ENCODE measurements at regions not wholly inside any gene's neighbourhood (a gene's known extent, or its start where the extent isn't known, plus 50 kb on each side); places are given as distances from the start of the nearest gene placed in this dataset.

DNA sequence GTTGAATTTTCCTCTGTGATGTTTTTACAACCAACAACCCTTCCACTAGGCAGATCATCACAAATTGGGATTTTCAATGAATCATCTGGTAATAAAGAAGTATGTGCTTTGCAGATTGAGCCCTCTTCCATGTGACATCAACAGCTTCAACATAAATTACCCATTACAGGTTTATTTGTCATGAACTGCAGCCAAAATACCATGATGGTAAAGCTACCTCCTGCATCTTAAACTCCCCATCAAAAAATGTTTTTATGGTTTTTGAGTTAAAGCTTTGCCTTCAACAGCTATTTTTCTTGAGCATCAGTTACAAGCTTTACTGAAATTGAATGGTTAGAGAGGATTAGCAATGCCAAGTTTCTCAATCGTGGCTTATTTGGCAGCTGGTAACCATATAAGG lies 211.4 kb upstream of the TUSC1 start:
- intact Hi-C loops (cut with DNase I) = no loop called here

GRCh38 chr9:25876248-25876647 lies 198.0 kb upstream of the TUSC1 start:
- TF ChIP-seq, protein P1, sequence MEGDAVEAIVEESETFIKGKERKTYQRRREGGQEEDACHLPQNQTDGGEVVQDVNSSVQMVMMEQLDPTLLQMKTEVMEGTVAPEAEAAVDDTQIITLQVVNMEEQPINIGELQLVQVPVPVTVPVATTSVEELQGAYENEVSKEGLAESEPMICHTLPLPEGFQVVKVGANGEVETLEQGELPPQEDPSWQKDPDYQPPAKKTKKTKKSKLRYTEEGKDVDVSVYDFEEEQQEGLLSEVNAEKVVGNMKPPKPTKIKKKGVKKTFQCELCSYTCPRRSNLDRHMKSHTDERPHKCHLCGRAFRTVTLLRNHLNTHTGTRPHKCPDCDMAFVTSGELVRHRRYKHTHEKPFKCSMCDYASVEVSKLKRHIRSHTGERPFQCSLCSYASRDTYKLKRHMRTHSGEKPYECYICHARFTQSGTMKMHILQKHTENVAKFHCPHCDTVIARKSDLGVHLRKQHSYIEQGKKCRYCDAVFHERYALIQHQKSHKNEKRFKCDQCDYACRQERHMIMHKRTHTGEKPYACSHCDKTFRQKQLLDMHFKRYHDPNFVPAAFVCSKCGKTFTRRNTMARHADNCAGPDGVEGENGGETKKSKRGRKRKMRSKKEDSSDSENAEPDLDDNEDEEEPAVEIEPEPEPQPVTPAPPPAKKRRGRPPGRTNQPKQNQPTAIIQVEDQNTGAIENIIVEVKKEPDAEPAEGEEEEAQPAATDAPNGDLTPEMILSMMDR (IDR thresholded peaks at IDR 0.05) = no peak
- TF ChIP-seq POLR2A (IDR thresholded peaks at IDR 0.05) (no peak), POLR2AphosphoS5 (IDR thresholded peaks at IDR 0.05; ENCODE audit: insufficient read depth in 1 of 2, low read depth in 1 of 2) (no peak)
- Histone ChIP-seq H3K4me3 (no peak overlapping the region), H3K27ac (no peak overlapping the region), H3K36me3 (no peaks in the 10 kb centered on the region), H3K4me1 (no peaks in the 10 kb centered on the region), H3K9me3 (no peaks in the 10 kb centered on the region), H3K27me3 (no peaks in the 10 kb centered on the region)
- no peak for DNase-seq (ENCODE audit: extremely low spot score in 2 of 2)
- intact Hi-C loops (cut with DNase I) = no loop called here

More for the DNA sequence above, 211.4 kb upstream of the TUSC1 start:
- no peaks in the 10 kb centered on the region for H3K36me3 ChIP-seq
- no peak overlapping the region for H3K27ac ChIP-seq
- TF ChIP-seq, protein P1 (IDR thresholded peaks at IDR 0.05) = no peak
- TF ChIP-seq POLR2A (IDR thresholded peaks at IDR 0.05) (no peak), POLR2AphosphoS5 (IDR thresholded peaks at IDR 0.05; ENCODE audit: insufficient read depth in 1 of 2, low read depth in 1 of 2) (no peak)
- H3K4me3 ChIP-seq = no peak overlapping the region
- no peak for DNase-seq (ENCODE audit: extremely low spot score in 2 of 2)
- no peaks in the 10 kb centered on the region for H3K9me3 ChIP-seq
- no peaks in the 10 kb centered on the region for H3K4me1 ChIP-seq
- no peaks in the 10 kb centered on the region for H3K27me3 ChIP-seq

GRCh38 chr9:25864509-25864908 lies 186.3 kb upstream of the TUSC1 start:
- Histone ChIP-seq H3K27ac (no peak overlapping the region), H3K36me3 (no peaks in the 10 kb centered on the region), H3K4me1 (no peaks in the 10 kb centered on the region), H3K4me3 (no peak overlapping the region), H3K27me3 (no peaks in the 10 kb centered on the region), H3K9me3 (no peaks in the 10 kb centered on the region)
- no peak for DNase-seq (ENCODE audit: extremely low spot score in 2 of 2)
- intact Hi-C loops (cut with DNase I) = no loop called here
- TF ChIP-seq POLR2A (IDR thresholded peaks at IDR 0.05) (no peak), POLR2AphosphoS5 (IDR thresholded peaks at IDR 0.05; ENCODE audit: insufficient read depth in 1 of 2, low read depth in 1 of 2) (no peak)
- TF ChIP-seq, protein P1 (IDR thresholded peaks at IDR 0.05) = no peak

DNA sequence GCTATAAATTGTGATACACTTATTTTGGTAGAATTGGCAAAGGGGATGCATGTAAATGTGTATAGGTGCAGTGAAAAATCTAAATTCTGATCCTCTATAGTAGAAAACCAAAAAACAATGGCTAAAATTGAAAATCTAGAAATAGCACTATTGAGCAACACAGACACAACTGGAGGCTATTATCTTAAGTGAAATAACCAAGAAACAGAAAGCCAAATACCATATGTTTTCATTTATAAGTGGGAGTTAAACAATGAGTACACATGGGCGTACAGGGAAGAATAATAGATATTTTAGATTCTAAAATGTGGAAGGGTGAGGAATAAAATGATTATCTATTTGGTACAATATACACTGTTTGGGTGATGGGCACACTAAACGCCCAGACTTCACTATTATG lies 183.2 kb upstream of the TUSC1 start:
- Histone ChIP-seq H3K27ac (no peak overlapping the region), H3K9me3 (no peaks in the 10 kb centered on the region), H3K4me3 (no peak overlapping the region), H3K36me3 (no peaks in the 10 kb centered on the region), H3K27me3 (no peaks in the 10 kb centered on the region), H3K4me1 (no peaks in the 10 kb centered on the region)
- TF ChIP-seq, protein P1 (IDR thresholded peaks at IDR 0.05) = no peak
- no peak for TF ChIP-seq POLR2AphosphoS5 (IDR thresholded peaks at IDR 0.05; ENCODE audit: insufficient read depth in 1 of 2, low read depth in 1 of 2)
- TF ChIP-seq POLR2A (IDR thresholded peaks at IDR 0.05) = no peak
- DNase-seq (ENCODE audit: extremely low spot score in 2 of 2) = no peak
- intact Hi-C loops (cut with DNase I) = no loop called here

DNA sequence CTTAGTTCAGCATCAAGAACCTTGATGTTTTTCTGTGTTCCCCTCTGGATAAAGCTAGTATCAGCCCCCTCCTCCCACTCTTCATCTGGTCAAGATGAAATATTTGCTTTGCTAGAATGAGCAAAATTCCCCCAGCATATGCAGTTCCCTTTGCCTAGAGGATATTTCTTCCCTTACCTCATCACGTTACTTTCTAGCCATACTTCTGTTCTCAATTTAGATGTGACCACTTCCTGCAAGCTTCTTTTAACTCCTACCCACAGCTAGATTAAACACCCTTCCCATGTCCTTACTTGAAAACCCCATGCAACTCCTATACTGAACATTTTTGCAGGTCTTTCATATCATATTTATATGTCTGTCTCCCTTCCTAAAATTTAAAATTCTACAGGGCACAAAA lies 178.9 kb upstream of the TUSC1 start:
- intact Hi-C loops (cut with DNase I) = no loop called here
- DNase-seq (ENCODE audit: extremely low spot score in 2 of 2) = no peak
- no peaks in the 10 kb centered on the region for H3K36me3 ChIP-seq
- TF ChIP-seq, protein P1 (IDR thresholded peaks at IDR 0.05) = no peak
- TF ChIP-seq POLR2AphosphoS5 (IDR thresholded peaks at IDR 0.05; ENCODE audit: insufficient read depth in 1 of 2, low read depth in 1 of 2) (no peak), POLR2A (IDR thresholded peaks at IDR 0.05) (no peak)
- no peaks in the 10 kb centered on the region for H3K9me3 ChIP-seq
- no peaks in the 10 kb centered on the region for H3K4me1 ChIP-seq
- no peak overlapping the region for H3K4me3 ChIP-seq
- H3K27me3 ChIP-seq = no peaks in the 10 kb centered on the region
- no peak overlapping the region for H3K27ac ChIP-seq
